ENCODE measurements at regions not wholly inside any gene's neighbourhood (a gene's known extent, or its start where the extent isn't known, plus 50 kb on each side); places are given as distances from the start of the nearest gene placed in this dataset.
A peak's percentile ranks its signal among the peaks of the same experiment; 100 is the strongest.

- in situ Hi-C loops (cut with HindIII; ENCODE audit: extremely low pct_ligation_motif_present, low pct_unique_long_range_greater_than_20kb) (no loop called here), intact Hi-C loops (cut with micrococcal nuclease; ENCODE audit: unreplicated experiment) (no loop called here)
- ATAC-seq, result peak; percentile 36
- Histone ChIP-seq H3K79me2 (ENCODE audit: insufficient read depth, low read length) (no peaks in the 10 kb centered on the region), H3K9me3 (ENCODE audit: low read length) (no peaks in the 10 kb centered on the region), H3K4me3 (replicated peaks in 1 of 3; ENCODE audit: insufficient read depth in 1 of 3, low read depth in 2 of 3, low read length in 3 of 3) (no peak overlapping the region), H3K27ac (ENCODE audit: extremely low read length, insufficient read depth, low read length) (no peak overlapping the region), H4K20me1 (ENCODE audit: insufficient read depth, low read length) (no peaks in the 10 kb centered on the region), H2AFZ (ENCODE audit: low read length) (no peak overlapping the region), H3K4me1 (ENCODE audit: insufficient read depth, low read length) (peaks cover 14% of the 10 kb centered on the region; the same call in 1 of the 2 replicates), H3K9ac (ENCODE audit: insufficient read depth, low read depth, low read length) (no peak overlapping the region), H3K4me2 (ENCODE audit: low read depth, low read length) (no peak overlapping the region), H3K36me3 (replicated peaks in 1 of 2; ENCODE audit: control insufficient read depth in 1 of 2, insufficient read depth in 2 of 2, low read length in 2 of 2) (no peaks in the 10 kb centered on the region), H3K27me3 (ENCODE audit: control insufficient read depth in 1 of 2, insufficient read depth in 2 of 2, low read length in 2 of 2) (peaks cover 2 to 9% of the 10 kb centered on the region in 2 experiments; a peak in 2 of 5 replicates)
- TF ChIP-seq ZNF569 (CRISPR knock-in tag; IDR thresholded peaks at IDR 0.05; ENCODE audit: borderline replicate concordance), result no peak
- no peak for TF ChIP-seq ZNF207 (IDR thresholded peaks at IDR 0.05; ENCODE audit: borderline replicate concordance)
- TF ChIP-seq ESRRA (CRISPR knock-in tag; IDR thresholded peaks at IDR 0.05; ENCODE audit: low read depth), result no peak
- TF ChIP-seq CENPX (CRISPR knock-in tag; IDR thresholded peaks at IDR 0.05), result no peak
- no peak for TF ChIP-seq ZBTB14 (CRISPR knock-in tag; IDR thresholded peaks at IDR 0.05)
- TF ChIP-seq ZBTB3 (CRISPR knock-in tag; IDR thresholded peaks at IDR 0.05; ENCODE audit: borderline replicate concordance, low read depth), result no peak
- no peak for TF ChIP-seq PHF8 (CRISPR knock-in tag; IDR thresholded peaks at IDR 0.05)
- TF ChIP-seq RORA (CRISPR knock-in tag; IDR thresholded peaks at IDR 0.05), result no peak
- no peak for TF ChIP-seq SMYD3 (CRISPR knock-in tag; IDR thresholded peaks at IDR 0.05)
- no peak for TF ChIP-seq ZNF687 (CRISPR knock-in tag; IDR thresholded peaks at IDR 0.05)
- no peak for TF ChIP-seq DNMT3B (CRISPR knock-in tag; conservative IDR thresholded peaks at IDR 0.05)
- no peak for TF ChIP-seq PLSCR1 (CRISPR knock-in tag; IDR thresholded peaks at IDR 0.05; ENCODE audit: borderline replicate concordance)
- no peak for TF ChIP-seq U2AF1 (optimal IDR thresholded peaks at IDR 0.05; ENCODE audit: low read depth, low read length)
- ChIA-PET POLR2A (no interaction called here), CTCF (ENCODE audit: low intra/inter-chr PET ratio, low total read pairs) (no interaction called here)
- BruUV-seq (replicated peaks), result no TSS peak
- WGBS (ENCODE audit: low lambda C conversion rate), result 8% methylated on average over 3 of the region's 3 CpGs
- FAIRE-seq, result peak; percentile 8
- DNase-seq (ENCODE audit: low spot score), result peak; percentile 19
Observed at GRCh38 chr6:40722553-40723258, 135.5 kb upstream of the LRFN2 start.
